Panc1 (cell line): ENCODE measurements at regions not wholly inside any gene's neighbourhood (a gene's known extent, or its start where the extent isn't known, plus 50 kb on each side); places are given as distances from the start of the nearest gene placed in this dataset.

ENCODE experiments used
- POLR2AphosphoS5 ChIP-seq: IDR thresholded peaks from 2 replicates; pipeline ENCODE4 v1.6.1; 2012; ENCODE audit warnings: mild to moderate bottlenecking, low read depth, low read length, moderate library complexity
- REST ChIP-seq, 2 experiments: IDR thresholded peaks; 2 replicates each; pipeline ENCODE4 v1.6.1; 2011 to 2012; ENCODE audit warnings: low read depth in 2 of 2, control low read depth in 1 of 2, low read length in 1 of 2, mild to moderate bottlenecking in 1 of 2, moderate library complexity in 1 of 2; ENCODE audit not compliant: insufficient read depth in 1 of 2
- SIN3A ChIP-seq: IDR thresholded peaks from 2 replicates; pipeline ENCODE4 v1.6.1; 2012; ENCODE audit warnings: low read depth, mild to moderate bottlenecking, low read length, moderate library complexity, borderline replicate concordance; ENCODE audit not compliant: insufficient read depth
- TCF7L2 ChIP-seq: IDR thresholded peaks from 2 replicates; pipeline ENCODE4 v1.6.1; 2011; ENCODE audit warnings: mild to moderate bottlenecking, low read depth, low read length, inconsistent platforms
- TF ChIP-seq, protein P1 (sequence below): fragments of 450-650 bp; IDR thresholded peaks from 2 replicates; pipeline ENCODE4 v1.5.1; 2017; ENCODE audit warnings: mild to moderate bottlenecking

- TF ChIP-seq, protein P1, sequence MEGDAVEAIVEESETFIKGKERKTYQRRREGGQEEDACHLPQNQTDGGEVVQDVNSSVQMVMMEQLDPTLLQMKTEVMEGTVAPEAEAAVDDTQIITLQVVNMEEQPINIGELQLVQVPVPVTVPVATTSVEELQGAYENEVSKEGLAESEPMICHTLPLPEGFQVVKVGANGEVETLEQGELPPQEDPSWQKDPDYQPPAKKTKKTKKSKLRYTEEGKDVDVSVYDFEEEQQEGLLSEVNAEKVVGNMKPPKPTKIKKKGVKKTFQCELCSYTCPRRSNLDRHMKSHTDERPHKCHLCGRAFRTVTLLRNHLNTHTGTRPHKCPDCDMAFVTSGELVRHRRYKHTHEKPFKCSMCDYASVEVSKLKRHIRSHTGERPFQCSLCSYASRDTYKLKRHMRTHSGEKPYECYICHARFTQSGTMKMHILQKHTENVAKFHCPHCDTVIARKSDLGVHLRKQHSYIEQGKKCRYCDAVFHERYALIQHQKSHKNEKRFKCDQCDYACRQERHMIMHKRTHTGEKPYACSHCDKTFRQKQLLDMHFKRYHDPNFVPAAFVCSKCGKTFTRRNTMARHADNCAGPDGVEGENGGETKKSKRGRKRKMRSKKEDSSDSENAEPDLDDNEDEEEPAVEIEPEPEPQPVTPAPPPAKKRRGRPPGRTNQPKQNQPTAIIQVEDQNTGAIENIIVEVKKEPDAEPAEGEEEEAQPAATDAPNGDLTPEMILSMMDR = no peak
- TF ChIP-seq POLR2AphosphoS5 (no peak), REST (IDR thresholded peaks at IDR 0.05; ENCODE audit: insufficient read depth in 1 of 2, low read depth in 2 of 2, low read length in 1 of 2) (no peak), SIN3A (no peak), TCF7L2 (no peak)
These were observed 255.3 kb upstream of the UBE2E2 start for GRCh38 chr3:22947851-22948250.
